GM23248 (cell line): ENCODE measurements at regions not wholly inside any gene's neighbourhood (a gene's known extent, or its start where the extent isn't known, plus 50 kb on each side); places are given as distances from the start of the nearest gene placed in this dataset.

Experiments used
- EZH2 ChIP-seq: fragments of 200-600 bp; sonication (generic); IDR thresholded peaks from 2 replicates; pipeline ENCODE4 v1.6.1; 2018; ENCODE audit warnings: antibody characterized with exemption, mild to moderate bottlenecking; ENCODE audit not compliant: insufficient read depth, poor library complexity, severe bottlenecking
- EZH2phosphoT487 ChIP-seq: fragments of 200-600 bp; sonication (generic); IDR thresholded peaks from 2 replicates; pipeline ENCODE4 v1.6.1; 2018; ENCODE audit warnings: antibody characterized with exemption, moderate library complexity, mild to moderate bottlenecking, low read depth; ENCODE audit not compliant: insufficient read depth

DNA sequence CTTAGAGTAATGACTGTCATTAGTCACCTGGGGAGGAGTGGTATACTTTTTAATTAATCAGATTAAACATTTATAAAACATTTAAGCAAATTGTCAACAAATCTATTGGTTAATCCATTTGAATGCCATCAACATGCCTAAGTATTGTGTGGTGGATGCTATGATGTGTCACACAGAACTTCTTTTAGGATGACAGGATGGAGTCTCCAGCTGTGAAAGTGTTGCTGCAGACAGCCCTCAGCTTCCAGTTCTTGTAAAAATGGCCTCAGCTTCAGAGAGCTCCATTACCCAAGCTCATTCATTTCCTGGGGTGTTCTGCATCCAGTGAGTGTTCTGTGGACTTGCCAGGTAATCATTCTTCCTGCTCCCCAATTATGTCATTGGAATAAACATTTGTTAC lies 74.3 kb upstream of the CLNK start:
- TF ChIP-seq EZH2 (no peak), EZH2phosphoT487 (no peak)
